Neural progenitor cell (in vitro differentiated cells): ENCODE measurements at regions not wholly inside any gene's neighbourhood (a gene's known extent, or its start where the extent isn't known, plus 50 kb on each side); places are given as distances from the start of the nearest gene placed in this dataset.

Experiments used
- DNase-seq: peaks from one replicate; pipeline ENCODE4 v3.0.0-alpha.2; 2016; ENCODE audit warnings: low spot score
- H2AFZ ChIP-seq: fragments of 200-600 bp; sonication (generic); replicated peaks from 2 replicates; pipeline ENCODE4 v1.6.1; 2016; ENCODE audit warnings: antibody characterized with exemption
- H3F3A ChIP-seq: fragments of 200-600 bp; sonication (generic); 2 replicates; pipeline ENCODE4 v1.6.1; 2016; ENCODE audit warnings: antibody characterized with exemption, low read depth
- H3K27ac ChIP-seq: fragments of 200-600 bp; sonication (generic); 2 replicates; pipeline ENCODE4 v1.5.1; 2016; ENCODE audit warnings: mild to moderate bottlenecking
- H3K27me3 ChIP-seq: fragments of 200-600 bp; sonication (generic); 2 replicates; pipeline ENCODE4 v1.6.1; 2016; ENCODE audit warnings: mild to moderate bottlenecking, moderate library complexity
- H3K36me3 ChIP-seq: fragments of 200-600 bp; sonication (generic); 2 replicates; pipeline ENCODE4 v1.5.1; 2016
- H3K4me1 ChIP-seq: fragments of 200-600 bp; sonication (generic); 2 replicates; pipeline ENCODE4 v1.6.1; 2016; ENCODE audit warnings: mixed run types
- H3K4me2 ChIP-seq: fragments of 200-600 bp; sonication (generic); 2 replicates; pipeline ENCODE4 v1.6.1; 2016
- H3K4me3 ChIP-seq: fragments of 200-600 bp; sonication (generic); 2 replicates; pipeline ENCODE4 v1.5.1; 2016
- H3K79me2 ChIP-seq: fragments of 200-600 bp; sonication (generic); 2 replicates; pipeline ENCODE4 v1.6.1; 2016; ENCODE audit warnings: low read depth
- H3K9ac ChIP-seq: fragments of 200-600 bp; sonication (generic); 2 replicates; pipeline ENCODE4 v1.6.1; 2016
- H3K9me3 ChIP-seq: fragments of 200-600 bp; sonication (generic); 2 replicates; pipeline ENCODE4 v1.5.1; 2016; ENCODE audit warnings: low read depth
- H4K20me1 ChIP-seq: fragments of 200-600 bp; sonication (generic); 2 replicates; pipeline ENCODE4 v1.6.1; 2016; ENCODE audit warnings: low read depth
- H3K27ac Mint-ChIP-seq: 3 replicates; pipeline ENCODE4 v1.8.0; 2021; ENCODE audit warnings: mixed read lengths
- H3K27me3 Mint-ChIP-seq: 2 replicates; pipeline ENCODE4 v1.8.0; 2022; ENCODE audit warnings: low read depth, mild to moderate bottlenecking, inconsistent platforms, moderate library complexity, mixed read lengths; ENCODE audit not compliant: insufficient read depth
- H3K36me3 Mint-ChIP-seq: 3 replicates; pipeline ENCODE4 v1.8.0; 2021; ENCODE audit warnings: mixed read lengths
- H3K4me1 Mint-ChIP-seq: 3 replicates; pipeline ENCODE4 v1.8.0; 2021; ENCODE audit warnings: mixed read lengths
- H3K4me3 Mint-ChIP-seq: 3 replicates; pipeline ENCODE4 v1.8.0; 2021; ENCODE audit warnings: mild to moderate bottlenecking, moderate library complexity, mixed read lengths
- H3K9me3 Mint-ChIP-seq: 3 replicates; pipeline ENCODE4 v1.8.0; 2020; ENCODE audit warnings: mixed read lengths
- CTCF ChIP-seq: fragments of 200-600 bp; sonication (generic); IDR thresholded peaks from 2 replicates; pipeline ENCODE4 v1.5.1; 2017; ENCODE audit warnings: antibody characterized with exemption, mild to moderate bottlenecking
- EZH2 ChIP-seq: fragments of 200-600 bp; sonication (generic); IDR thresholded peaks from 2 replicates; pipeline ENCODE4 v1.6.1; 2017; ENCODE audit warnings: antibody characterized with exemption, mild to moderate bottlenecking, moderate library complexity
- EZH2phosphoT487 ChIP-seq: fragments of 200-600 bp; sonication (generic); IDR thresholded peaks from 2 replicates; pipeline ENCODE4 v1.6.1; 2017; ENCODE audit warnings: antibody characterized with exemption

- Histone ChIP-seq H3K79me2 (no peaks in the 10 kb centered on the region), H3K9ac (no peak overlapping the region), H3K27me3 (no peaks in the 10 kb centered on the region), H3K4me1 (peaks cover 44% of the 10 kb centered on the region), H3K9me3 (no peaks in the 10 kb centered on the region), H3K4me2 (peak overlapping the region; percentile 75), H3K36me3 (no peaks in the 10 kb centered on the region), H4K20me1 (no peaks in the 10 kb centered on the region), H3K4me3 (peak overlapping the region; percentile 43), H2AFZ (peak overlapping the region; percentile 8), H3K27ac (peak overlapping the region; percentile 85), H3F3A (peaks cover 37% of the 10 kb centered on the region)
- Mint-ChIP-seq H3K27me3 (peaks cover 36% of the 10 kb centered on the region), H3K9me3 (peaks cover 3% of the 10 kb centered on the region), H3K36me3 (no peaks in the 10 kb centered on the region), H3K4me1 (peaks cover 63% of the 10 kb centered on the region), H3K27ac (peak overlapping the region; percentile 99), H3K4me3 (peak overlapping the region; percentile 88)
- TF ChIP-seq EZH2 (no peak), EZH2phosphoT487 (no peak), CTCF (no peak)
- peak; percentile 91 for DNase-seq
Measured at GRCh38 chr10:78972947-78973900, 95.5 kb upstream of the ZMIZ1 start.

DNA sequence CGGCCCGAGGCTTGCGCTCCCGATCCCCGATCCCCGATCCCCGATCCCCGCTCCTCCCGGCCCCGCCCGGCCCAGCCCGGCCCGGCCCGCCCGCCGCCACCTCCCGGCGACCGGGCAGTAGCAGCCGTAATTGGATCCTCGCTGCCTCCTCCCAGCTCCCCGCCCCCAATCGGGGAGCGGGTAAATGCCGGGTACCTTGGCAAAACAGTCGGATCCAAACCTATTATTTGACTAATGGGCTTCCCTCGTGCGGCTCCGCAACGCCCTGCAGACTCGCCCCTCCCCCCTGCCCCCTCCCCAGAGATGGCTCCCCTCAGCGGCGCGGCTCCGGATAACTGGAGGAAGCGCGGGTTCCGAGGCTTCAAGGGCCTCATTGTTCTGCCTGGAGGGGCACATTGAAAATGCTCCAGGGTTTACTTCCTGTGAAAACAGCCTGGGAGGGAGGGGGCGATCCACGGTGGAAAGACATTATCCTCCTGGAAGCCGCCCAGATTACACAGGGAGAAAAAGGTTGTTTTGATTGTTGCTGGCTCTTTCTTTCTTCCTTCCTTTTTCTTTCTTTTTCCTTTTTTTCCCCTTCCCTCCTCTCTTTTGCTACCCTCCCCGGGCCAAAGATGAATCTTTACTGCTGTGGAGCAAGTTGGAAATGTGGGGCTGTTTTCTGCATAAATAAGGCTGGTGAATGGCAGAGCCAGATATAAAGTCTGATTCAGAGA lies 94.7 kb upstream of the ZMIZ1 start:
- H3F3A ChIP-seq, result peaks cover 37% of the 10 kb centered on the region
- TF ChIP-seq EZH2phosphoT487 (no peak), EZH2 (no peak), CTCF (no peak)
- H3K4me1 ChIP-seq, result peaks cover 43% of the 10 kb centered on the region
- no peaks in the 10 kb centered on the region for H3K79me2 ChIP-seq
- no peaks in the 10 kb centered on the region for H3K27me3 ChIP-seq
- H3K36me3 ChIP-seq, result no peaks in the 10 kb centered on the region
- peak; percentile 93 for DNase-seq
- peak overlapping the region; percentile 43 for H3K4me3 ChIP-seq
- no peak overlapping the region for H3K9ac ChIP-seq
- H2AFZ ChIP-seq, result no peak overlapping the region
- peak overlapping the region; percentile 85 for H3K27ac ChIP-seq
- H3K27ac Mint-ChIP-seq, result peak overlapping the region; percentile 97
- H3K27me3 Mint-ChIP-seq, result peaks cover 38% of the 10 kb centered on the region
- H3K36me3 Mint-ChIP-seq, result no peaks in the 10 kb centered on the region
- no peaks in the 10 kb centered on the region for H4K20me1 ChIP-seq
- H3K4me3 Mint-ChIP-seq, result peak overlapping the region; percentile 83
- H3K9me3 Mint-ChIP-seq, result peaks cover 3% of the 10 kb centered on the region
- no peaks in the 10 kb centered on the region for H3K9me3 ChIP-seq
- peak overlapping the region; percentile 75 for H3K4me2 ChIP-seq
- peaks cover 64% of the 10 kb centered on the region for H3K4me1 Mint-ChIP-seq

GRCh38 chr10:78974617-78975317 lies 94.0 kb upstream of the ZMIZ1 start:
- peak overlapping the region; percentile 83 for H3K4me3 Mint-ChIP-seq
- no peak for TF ChIP-seq EZH2phosphoT487
- TF ChIP-seq CTCF, result peak; percentile 65
- TF ChIP-seq EZH2, result no peak
- H3K4me2 ChIP-seq, result peak overlapping the region; percentile 75
- peaks cover 3% of the 10 kb centered on the region for H3K9me3 Mint-ChIP-seq
- no peaks in the 10 kb centered on the region for H3K79me2 ChIP-seq
- H3K27ac ChIP-seq, result peak overlapping the region; percentile 85
- DNase-seq, result peak; percentile 62
- no peak overlapping the region for H2AFZ ChIP-seq
- H3K36me3 ChIP-seq, result no peaks in the 10 kb centered on the region
- peaks cover 35% of the 10 kb centered on the region for H3K27me3 Mint-ChIP-seq
- peak overlapping the region; percentile 97 for H3K27ac Mint-ChIP-seq
- H3K4me1 ChIP-seq, result peaks cover 36% of the 10 kb centered on the region
- peaks cover 32% of the 10 kb centered on the region for H3F3A ChIP-seq
- H3K36me3 Mint-ChIP-seq, result no peaks in the 10 kb centered on the region
- H3K9me3 ChIP-seq, result no peaks in the 10 kb centered on the region
- H3K9ac ChIP-seq, result no peak overlapping the region
- H3K4me3 ChIP-seq, result peak overlapping the region; percentile 43
- no peaks in the 10 kb centered on the region for H4K20me1 ChIP-seq
- H3K4me1 Mint-ChIP-seq, result peaks cover 60% of the 10 kb centered on the region
- no peaks in the 10 kb centered on the region for H3K27me3 ChIP-seq
